Amniotic epithelial cell (primary cell): ENCODE measurements at regions not wholly inside any gene's neighbourhood (a gene's known extent, or its start where the extent isn't known, plus 50 kb on each side); places are given as distances from the start of the nearest gene placed in this dataset.

Source experiments
- DNase-seq: peaks from one replicate; pipeline ENCODE4 v3.0.0-alpha.2; 2010; ENCODE audit warnings: low read depth

DNA sequence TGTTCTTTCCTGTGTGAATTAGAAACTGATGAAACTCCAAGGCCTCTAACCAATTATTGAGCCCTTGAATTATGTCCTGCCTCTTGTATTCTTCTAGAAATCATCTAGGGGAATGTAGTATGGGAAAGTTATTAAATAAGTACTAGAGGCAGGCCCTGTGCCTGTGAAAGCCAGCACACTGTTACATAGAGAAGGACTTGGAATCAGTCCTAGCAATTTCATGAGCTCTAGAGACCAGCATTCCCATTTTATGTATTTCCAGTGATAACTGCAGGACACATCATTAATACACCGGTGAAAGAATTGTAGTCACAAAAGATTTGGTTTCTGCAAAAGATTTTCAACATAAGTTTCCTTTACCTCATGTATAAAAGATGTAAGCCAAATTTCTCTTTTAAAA, 168.5 kb upstream of the VLDLR start:
- no peak for DNase-seq

DNA sequence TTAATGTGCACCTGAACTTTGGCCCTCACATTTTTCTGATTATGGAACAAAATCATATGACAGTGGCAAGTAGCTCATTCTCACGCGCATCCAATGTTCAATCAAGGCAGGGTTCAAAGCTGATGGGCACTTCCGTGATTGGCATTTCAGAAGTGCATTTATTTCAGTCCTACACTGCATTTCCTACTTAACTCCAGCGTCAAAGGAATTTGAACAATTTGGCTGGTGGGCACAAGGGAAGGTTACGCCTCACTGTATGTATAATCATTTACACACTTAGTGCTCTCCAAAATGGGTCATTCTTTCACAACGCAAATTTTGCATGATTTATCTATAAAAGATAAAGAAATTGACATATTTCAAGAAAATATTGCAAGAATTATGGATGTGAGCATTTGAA, 167.9 kb upstream of the VLDLR start:
- no peak for DNase-seq

DNA sequence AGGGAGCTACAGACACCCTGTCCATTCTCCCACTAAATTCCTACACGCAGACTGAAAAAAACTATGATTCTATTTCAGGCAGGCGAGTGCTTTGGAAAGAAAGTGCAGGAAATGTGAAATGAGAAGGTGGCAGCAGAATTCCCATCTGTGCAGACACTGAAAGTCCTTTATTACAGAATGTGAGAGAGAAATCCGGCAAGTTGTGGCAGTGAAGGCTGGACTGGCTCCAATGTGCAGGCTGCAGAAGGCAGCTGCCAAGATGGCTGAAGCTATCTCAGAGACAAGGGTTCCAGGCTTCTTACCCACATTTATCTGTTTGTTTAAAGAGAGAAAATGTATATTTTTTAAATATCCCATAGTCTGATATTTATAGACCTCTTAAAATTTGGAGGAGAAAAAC, 161.8 kb upstream of the VLDLR start:
- no peak for DNase-seq

DNA sequence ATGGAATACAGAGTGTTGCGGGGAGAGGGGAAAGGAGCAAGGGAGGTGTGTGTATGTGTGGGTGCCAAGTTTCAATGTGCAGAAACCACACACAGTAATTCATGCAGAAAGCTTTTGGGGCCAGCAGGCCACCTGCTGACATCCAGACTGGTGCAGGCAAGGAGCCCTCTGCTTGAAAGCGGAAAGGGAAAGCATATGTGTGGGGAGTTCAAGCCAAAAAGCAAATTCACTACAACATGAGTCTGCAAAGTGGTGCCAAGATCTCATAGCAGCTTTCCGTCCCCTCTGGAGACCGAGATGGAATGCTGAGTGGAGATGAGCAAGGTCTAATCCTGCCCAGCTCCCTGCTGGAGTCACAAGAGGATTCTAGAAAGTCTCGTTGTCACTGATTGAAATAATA, 159.7 kb upstream of the VLDLR start:
- no peak for DNase-seq

DNA sequence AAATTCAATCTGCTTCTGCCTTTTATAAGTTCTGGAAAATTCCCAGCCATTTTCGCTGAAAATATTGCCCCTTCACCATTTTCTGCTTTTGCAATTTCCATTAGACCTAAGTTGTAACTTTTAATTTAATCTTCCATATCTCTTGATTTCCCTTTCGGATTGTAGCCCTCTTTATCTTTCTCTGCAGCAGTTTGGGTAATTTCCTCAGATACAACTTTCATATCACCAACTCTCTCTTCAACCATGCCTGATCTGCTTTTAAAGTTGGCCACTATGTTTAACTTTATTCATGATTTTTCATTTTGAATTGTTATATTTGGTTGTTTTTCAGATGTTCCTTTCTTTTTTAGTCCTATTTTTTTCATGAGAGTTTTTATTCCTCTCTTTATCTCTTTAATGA, 157.0 kb upstream of the VLDLR start:
- DNase-seq, result no peak

DNA sequence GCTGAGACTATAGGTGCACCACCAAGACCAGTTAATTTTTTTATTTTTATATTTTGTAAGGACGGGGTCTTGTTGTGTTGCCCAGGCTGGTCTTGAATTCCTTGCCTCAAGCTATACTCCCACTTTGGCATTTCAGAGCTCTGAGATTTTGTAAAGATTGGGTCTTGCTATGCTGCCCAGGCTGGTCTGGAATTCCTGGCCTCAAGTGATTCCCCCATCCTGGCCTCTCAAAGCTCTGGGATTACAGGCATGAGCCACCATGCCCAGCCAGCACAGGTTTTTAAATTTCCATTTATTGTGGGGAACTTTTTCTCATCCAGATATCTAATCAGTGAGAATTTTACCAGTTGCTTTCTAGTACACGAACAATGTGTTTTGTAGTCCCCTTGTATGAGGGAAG, 156.1 kb upstream of the VLDLR start:
- no peak for DNase-seq

DNA sequence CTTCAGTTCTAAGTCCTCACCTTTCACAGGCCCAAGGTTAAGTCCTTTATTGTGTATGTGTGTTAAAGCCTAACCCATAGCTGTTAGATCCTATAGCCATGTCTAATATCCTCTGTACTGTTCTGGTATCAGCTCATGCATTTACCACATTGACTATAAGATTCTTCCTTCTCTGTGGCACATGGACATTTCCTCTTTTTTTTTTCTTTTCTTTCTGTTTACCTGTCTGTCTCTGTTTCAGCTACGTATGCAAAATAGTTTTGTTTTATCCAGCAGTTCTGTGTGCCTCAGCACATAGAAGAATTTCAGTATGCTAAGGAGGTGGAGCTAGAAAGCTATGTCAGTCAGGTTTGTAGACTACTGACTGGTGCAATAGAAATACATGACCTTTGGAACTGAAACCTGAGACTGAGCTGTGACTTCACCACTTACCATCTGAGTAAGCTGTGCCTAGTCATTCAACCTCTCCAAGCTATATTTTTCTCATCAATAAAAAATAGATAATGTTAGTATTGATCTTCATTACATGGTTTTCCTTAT, 155.6 kb upstream of the VLDLR start:
- peak; percentile 47 for DNase-seq

DNA sequence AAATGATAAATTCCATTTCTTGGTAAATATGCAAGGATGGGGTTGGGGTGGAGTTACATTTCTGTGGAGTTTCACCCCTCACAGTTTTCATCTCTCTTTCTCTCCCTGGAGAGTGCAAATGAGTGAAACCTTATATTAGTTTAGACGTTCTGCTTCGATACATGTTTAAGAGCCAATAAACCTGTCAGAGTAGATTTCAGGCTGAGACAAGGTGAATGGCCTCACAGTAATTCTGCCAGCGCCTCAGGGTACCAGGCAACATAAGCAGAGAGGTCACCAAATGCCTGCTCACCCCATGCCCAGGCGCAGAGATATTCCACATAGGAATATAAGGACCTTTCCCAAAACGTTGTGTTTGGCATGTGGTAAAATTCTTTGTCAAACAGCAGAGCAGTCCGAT, 154.9 kb upstream of the VLDLR start:
- no peak for DNase-seq

DNA sequence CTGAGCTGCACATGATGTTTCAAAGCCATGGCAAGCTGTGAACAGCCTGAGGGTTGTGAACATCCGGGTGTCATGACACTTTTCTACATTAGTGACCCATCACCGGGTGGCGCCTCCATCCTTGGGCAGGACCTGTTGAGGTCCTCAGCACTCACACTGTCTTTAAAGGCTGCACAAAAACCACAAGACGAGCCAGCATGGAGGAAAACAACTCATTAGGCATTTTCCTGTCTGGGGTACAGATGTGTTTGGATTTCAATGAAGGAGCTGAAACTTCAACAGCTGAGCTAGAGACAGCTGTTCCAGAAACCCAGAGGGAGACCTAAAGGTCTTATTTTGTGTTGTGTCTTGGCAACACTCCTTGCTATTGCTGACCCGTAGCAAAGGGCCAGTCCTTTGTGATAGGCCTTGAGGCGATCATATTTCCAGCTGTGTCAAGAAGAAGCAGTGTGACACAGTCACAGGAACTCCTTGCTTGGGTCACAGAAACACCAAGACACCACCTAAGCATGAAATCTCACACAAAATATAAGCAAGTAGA, 151.8 kb upstream of the VLDLR start:
- peak; percentile 18 for DNase-seq

DNA sequence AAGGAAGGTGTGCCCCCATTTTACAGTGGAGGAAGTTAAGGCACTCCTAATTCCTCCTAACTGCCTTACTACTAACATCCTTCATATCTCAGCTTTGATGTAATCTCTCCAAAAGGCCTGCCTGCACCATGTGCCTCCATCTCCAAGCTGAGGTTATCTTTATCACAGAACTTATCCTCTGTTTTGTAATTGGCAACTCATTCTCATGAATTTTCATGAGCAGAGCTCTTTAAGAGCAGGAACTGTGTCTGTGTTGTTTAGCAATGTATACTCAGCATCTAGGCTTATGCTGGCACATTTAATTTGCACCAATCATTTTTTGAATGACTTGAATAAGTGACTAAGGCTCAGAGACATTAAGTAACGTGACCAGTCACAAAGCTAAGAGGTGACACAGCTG, 147.9 kb upstream of the VLDLR start:
- peak; percentile 74 for DNase-seq

DNA sequence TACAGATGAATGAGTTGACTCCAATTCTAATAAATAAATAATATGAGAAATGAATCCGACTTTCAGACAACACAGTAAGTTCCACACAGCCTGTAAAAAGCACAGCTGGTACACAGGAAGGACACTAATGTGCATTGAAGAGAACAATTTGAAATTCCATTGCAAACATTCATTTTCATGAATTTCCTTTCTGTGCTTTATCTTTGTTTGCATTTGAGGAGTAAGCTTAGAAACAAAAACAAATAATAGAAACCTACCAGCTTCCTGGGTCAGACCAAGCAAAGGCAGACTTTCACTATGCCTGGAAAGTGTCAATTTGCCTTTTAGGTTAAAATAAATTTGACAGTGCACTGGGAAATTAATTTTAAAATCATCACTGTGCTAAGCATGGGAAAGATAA, 143.8 kb upstream of the VLDLR start:
- DNase-seq, result no peak

DNA sequence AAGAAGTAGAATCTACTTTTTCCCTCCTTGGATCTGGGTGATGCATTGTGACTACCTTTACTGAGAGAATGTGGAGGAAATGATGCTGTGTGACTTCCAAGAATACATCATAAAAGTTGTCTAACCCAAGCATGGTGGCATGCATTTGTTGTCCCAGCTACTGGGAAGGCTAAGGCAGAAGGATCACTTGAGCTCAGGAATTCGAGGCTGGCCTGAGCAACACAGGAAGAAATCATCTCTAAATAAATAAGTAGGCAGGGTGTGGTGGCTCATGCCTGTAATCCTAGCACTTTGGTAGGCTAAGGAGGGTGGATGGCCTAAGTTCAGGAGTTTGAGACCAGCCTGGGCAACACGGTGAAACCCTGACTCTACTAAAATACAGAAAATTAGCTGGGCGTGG, 143.2 kb upstream of the VLDLR start:
- no peak for DNase-seq

DNA sequence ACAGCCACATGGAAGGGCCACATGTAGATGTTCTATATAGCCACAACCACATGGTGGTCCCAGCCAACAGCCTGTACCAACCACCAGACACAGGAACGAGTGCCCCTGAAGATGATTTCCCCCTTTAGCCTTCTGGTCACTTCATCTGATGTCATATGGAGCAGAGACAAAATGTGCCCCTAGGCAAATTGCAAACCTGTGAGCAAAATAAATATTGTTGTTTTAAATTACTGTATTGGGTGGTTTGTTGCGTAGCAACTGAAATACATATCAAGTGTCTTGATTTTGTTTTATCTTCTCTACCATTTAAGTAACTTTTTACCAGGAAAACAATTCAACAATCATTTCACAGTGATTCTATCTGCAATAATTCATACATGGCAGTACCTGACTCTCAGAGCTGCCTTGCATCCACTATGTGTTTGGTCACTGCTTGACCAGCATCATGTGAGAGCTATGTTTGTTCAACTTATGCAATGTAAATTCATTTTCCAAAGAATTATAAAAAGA, 142.5 kb upstream of the VLDLR start:
- no peak for DNase-seq

DNA sequence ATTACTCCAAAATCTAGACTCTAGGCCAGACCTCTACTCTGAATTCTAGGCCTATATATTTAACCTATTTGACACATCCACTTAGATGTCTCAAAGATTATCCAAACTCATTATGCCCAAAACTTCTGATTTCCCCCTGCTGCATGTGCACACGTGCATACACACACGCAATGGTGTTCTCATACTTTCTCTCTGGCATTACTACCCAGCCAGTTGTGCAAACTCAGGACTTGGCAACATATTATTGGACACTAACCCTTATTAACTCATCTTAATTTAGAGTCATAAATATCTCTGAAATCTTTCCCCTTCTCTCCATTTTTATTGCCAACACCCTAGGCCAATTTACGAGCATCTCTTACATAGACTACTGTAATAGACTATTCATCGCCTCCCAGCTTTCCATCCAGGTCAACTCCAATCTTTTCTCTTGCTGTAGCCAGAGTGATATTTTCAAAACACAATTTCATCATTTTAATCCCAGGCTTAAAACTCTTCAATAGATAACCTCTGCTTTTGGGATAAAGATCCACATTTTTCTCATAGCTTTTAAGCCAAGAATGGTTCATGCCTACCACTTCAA, 141.2 kb upstream of the VLDLR start:
- DNase-seq, result peak; percentile 27

DNA sequence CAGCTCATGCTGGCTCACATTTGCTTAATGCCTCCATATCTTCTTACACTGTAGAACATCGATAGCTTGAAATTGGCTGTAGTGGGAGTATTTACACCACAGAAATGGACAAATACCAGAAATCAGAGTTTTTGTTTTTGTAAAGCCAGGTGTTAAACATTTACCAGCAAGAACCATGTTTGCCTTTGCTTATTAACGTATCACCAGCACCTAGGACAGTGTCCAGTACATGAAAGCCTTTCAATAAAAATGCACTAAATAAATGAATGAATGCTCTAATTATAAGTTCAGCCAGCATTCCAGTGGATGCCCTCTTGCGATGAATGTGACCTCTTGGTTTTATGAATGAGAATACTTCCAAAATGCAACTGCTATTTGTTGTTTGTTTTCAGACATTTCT, 140.4 kb upstream of the VLDLR start:
- DNase-seq, result no peak

DNA sequence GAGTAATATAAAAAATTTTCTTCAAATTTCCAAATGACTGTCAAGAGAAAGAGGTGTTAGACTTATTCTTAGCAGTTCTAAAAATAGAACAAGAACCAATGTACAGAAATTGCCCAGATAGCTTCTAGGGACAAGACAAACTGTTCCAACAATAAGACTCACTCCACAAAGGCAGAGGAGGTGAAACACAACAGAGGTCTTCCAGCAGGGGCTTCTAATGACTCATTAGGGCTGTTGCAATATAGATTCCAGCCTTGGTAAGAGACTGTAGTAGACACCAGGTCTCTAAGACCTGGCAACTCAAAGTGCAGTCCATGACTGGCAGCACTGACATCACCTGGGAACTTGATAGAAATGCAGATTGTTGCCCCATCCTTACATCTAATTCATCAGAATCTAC, 134.6 kb upstream of the VLDLR start:
- DNase-seq, result peak; percentile 54

DNA sequence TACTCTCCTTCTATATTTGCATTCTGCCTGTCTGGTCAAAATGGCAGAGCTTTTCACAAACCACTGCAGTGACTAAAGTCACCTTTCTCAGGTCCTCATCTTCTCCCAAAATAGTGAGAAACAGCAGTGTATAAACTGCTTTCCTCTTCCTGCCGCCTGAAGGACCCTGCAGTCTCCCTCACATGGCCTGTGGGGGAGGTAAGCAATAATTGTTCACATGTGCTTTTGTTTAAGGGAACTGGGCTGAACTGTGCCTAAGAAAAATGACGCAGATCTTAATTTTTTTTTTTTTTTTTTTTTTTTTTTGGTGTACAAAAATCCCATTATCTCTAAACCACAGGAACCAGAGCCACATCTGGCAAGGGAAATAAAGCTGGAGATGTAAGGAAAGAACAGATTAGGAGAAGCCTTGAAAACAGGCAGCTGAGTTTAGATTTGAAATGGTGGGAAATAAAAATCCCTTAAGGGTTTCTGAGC, 131.7 kb upstream of the VLDLR start:
- peak; percentile 95 for DNase-seq

DNA sequence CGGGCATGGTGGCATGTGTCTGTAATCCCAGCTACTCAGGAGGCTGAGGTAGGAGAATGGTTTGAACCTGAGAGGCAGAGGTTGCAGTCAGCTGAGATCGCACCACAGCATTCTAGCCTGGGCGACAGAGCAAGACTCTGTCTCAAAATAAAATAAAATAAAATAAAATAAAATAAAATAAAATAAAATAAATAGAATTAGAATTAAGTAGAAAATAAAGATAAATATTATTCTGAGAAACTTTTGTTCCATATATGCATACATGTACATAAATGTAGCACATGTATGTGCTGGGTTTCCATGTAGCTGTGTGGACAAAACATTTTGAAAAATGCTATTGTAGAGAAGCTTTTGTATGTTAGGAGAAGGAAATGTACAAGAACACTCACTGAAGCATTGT, 129.4 kb upstream of the VLDLR start:
- no peak for DNase-seq

DNA sequence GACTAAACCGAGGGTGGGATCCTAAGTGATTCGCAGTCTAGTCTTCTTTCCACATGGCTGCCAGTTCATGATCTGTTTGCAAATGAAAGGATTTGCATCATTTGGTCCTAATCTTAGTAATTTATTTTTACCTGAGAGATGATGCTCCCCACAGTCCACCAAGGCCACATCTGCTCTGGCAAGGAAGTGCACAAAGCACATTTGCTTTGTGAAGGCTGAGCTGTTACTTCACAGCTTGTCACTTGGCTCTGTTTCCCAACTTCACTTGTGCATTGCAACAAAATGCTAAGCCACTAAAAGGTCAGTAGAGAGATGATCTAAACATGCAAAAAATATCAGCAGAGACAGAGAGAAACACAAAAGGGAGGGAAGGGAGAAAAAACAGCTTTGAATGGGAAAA, 128.5 kb upstream of the VLDLR start:
- peak; percentile 75 for DNase-seq

DNA sequence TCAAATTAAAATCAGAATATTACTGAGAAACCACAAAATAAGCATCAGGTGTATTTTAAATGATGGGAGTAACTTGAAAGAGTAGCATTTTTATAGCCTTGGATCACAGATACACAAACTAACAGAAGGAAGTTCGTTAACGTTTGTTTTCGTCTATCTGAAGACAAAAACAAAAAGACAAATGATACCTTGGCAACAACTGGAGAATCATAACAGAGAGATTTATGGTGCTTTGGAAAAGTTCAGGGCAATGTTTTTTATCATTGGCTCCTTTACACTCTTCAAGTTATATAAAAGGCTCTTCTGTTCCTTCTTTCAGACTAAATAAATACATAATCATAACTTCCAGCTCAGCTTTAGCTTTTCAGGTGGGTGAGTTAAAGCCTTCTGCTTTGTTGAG, 128.1 kb upstream of the VLDLR start:
- DNase-seq, result peak; percentile 31

DNA sequence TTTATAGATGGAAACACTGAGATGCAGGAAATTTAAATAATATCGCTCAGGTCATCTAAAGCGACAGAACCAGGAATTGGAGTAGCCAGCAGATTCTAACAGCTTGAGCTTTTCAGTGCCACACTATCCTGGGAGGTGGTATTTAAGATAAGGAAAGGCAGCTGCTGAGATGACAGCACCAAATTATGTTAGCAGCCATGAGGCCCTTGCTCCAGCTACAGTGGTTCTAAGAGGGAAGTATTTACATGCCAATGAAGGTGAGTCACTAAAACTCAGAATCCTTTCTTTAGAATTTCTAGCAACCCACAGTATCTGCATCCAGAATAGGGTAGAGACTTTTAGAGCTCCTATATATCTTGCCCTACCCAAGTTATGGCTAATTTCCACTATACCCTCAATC, 127.0 kb upstream of the VLDLR start:
- peak; percentile 79 for DNase-seq

DNA sequence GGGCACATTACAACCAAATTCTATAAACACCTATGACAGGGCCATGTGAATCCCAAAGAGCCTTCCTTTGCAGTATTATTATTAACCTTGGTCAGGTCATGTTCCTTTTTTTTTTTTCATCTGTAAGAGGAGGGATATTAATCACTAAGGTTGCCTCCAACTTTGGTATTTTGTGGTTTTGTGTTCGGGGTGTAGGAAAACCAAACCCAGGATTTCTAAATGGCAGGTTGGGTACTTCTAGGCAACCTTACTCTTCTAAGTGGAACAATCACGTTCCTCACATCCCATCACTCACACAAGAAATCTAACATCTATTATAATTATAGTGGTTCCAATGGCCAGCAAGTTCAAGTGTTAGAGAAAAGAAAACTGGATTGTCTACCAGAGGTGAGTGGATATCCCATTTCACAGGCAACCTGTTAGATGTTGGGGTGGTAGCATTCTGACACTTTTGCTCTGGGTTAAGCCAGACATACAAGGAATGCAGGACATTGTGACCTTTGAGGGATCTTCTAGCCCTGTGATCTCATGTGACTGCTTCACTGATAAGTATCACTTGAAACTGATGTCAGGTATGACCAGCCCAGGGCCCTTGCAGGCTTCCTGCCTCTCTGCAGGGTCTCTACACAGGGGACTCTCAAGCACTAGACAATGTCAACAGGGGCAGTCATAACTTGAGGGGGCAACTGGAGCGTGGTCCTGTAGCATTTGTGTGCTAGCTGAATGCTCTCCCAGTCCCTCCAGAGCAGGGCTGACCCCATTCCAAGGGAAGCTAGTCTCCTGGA, 126.2 kb upstream of the VLDLR start:
- DNase-seq, result no peak

DNA sequence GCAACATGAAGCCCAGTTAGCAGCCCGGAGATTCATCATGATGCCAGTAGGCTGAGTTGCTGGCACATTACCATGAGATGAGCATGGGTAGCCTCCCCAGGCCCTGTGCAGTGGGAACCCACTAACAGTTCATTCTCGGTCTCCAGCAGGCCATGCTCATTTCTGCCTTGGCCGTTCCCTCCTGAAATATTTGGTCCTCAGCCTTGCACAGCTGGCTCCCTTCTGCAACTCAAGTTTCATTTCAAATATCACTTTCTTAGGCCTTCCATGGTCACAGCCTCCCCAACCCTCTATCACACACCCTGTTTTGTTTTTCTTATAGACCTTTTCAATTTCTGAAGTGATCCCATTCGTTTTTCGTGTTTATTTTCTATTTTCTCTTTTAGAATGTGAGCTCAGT, 125.4 kb upstream of the VLDLR start:
- DNase-seq, result no peak
